Stimulated activated CD8-positive, alpha-beta memory T cell treated with anti-CD3 and anti-CD28 coated beads, Interleukin-2, amount 100 ng/mL, for 1 hour (primary cell): ENCODE measurements at regions not wholly inside any gene's neighbourhood (a gene's known extent, or its start where the extent isn't known, plus 50 kb on each side); places are given as distances from the start of the nearest gene placed in this dataset.

Experiments used
- DNase-seq, 2 donors: peaks; one replicate each; pipeline ENCODE4 v3.0.0-alpha.2; 2020; ENCODE audit warnings: low read depth in 2 of 2

DNA sequence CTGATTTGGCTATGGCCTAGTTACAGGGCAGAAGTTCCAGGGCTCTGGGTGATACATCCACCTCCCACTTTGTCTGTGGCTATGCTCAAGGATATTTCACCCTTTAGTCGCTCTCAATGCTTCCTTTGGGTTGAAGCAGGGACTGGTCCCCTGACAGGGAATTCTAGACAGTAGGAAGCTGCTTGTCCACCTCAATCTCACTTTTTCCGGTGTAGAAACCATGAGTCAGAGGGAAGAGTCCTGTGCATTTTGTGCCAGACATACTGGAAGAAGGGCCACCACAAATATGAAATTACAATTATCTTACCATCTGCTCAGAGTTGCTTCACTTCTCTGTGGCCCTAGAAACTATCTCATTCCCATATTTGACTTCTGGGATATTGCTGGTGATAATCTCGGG is 413.7 kb upstream of the FAT3 start:
- no peak for DNase-seq

DNA sequence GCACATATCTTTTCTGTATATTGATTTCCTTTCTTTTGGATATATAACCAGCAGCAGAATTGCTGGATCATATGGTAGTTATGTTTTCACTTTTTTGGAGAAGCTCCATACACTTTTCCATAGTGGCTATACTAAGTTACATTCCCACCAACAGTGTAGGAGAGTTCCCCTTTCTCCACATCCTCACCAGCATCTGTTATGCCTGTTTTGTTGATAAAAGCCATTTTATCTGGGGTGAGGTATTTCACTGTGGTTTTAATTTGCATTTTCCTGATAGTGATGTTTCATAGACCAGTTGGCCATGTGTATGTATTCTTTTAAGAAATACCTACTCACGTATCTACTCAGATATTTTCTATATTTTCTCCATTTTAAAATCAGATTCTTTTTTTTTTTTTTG is 419.3 kb upstream of the FAT3 start:
- DNase-seq = no peak

DNA sequence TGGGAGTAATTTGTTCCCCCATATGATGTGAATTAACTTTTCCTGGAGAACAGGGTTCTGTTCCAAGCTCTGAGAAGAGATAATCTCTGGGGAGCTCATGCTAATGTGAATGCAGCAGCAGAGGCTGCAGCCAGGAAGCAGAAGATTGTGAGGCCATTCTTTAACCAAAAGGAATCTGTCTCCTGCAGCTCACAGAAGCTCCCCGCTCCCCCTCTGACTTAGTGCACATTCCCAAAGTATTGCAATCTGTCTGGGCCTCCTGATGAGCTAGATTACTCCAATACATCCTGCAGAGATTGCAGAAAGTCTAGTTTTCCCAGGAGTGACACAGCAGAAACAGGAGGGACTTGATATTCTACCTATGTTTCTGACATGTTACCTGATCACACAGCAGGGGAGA is 420.6 kb upstream of the FAT3 start:
- DNase-seq = no peak

DNA sequence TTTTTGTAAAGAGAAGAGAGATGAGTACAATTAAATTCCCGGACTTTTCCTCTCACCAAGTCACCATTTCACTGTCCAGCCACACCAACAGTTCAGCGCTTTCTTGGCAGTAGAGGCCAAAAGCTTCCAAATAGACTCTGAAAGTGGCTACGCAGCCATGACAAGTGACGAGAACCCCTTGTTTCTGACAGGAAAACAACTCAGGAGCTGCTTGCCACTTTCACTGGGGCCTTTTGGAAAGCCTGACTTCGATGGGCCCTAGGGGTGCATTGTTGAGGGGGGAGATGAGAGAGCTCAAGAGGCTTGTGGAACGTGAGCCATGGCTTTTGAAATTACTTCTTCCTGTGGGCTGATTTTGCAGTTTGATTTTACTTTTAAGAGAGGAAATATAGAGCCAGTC is 422.1 kb upstream of the FAT3 start:
- DNase-seq = no peak

DNA sequence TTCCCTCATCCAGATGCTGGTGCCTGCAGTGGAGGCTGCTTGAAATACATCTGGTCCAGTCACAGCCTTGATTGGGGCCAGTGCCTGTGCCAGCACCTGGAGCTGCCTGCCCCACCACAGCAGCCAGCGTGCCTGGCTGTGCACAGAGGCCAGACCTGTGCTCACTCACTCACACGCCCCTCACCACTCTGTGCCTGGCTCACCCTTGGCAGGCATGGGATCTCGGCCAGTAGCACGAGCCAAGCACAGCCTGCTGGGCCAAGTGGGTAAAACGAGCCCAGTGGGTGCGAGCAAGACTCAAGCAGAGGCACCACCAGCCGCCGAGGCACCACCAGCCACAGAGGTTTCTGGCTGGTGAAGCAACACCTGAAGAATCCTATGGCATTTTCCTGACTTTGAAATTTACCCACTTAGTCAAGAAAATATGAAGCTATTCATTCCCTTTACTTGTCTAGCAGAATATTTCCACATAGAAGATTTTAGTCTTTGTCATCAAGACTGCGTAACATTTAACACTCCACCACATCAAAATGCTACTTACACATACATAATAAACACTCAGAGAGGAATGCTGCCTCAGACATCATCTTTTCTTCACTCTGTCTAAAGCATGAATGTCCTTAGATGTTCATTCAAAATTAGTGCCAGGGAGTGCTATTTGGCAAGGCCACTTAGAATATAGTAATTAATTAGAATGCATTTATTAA is 424.3 kb upstream of the FAT3 start:
- no peak for DNase-seq

DNA sequence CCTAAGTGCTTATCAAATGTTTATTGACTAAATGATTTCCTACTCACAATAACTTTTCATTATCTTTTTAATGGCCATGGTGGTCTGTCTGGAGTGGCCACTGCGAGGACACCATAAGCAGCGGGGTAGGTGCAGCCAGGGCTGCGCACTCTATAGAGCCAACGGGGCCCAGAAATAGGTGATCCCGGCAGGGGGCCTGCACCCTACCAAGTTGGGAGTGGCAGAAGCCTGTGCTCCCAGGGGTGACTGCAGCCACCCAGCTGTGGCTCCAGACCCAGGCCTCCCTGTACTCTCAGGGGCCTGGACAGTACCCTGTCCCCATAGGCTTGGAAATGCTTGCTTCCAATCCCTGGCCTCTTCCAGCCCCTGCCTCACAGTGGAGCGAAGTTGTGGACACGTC is 426.4 kb upstream of the FAT3 start:
- DNase-seq = no peak

DNA sequence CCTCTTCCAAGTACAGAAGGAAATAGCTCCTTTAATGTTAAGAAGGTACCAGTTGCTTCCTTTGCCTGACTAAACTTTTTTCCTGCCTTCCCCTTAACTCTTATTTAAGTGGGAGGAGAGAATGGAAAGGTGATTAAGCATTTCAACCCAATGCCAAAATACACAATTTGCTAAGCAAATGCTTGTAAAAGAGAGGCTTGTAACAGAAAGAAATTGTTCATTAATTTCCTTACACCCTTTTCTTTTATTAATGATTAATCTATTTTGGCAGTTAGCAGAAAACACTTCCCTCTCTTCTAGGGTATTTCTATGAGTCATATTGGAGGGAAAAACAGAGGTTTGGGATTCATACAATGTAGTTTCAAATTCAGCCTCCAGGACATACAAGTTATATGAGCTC is 427.6 kb upstream of the FAT3 start:
- DNase-seq = no peak

DNA sequence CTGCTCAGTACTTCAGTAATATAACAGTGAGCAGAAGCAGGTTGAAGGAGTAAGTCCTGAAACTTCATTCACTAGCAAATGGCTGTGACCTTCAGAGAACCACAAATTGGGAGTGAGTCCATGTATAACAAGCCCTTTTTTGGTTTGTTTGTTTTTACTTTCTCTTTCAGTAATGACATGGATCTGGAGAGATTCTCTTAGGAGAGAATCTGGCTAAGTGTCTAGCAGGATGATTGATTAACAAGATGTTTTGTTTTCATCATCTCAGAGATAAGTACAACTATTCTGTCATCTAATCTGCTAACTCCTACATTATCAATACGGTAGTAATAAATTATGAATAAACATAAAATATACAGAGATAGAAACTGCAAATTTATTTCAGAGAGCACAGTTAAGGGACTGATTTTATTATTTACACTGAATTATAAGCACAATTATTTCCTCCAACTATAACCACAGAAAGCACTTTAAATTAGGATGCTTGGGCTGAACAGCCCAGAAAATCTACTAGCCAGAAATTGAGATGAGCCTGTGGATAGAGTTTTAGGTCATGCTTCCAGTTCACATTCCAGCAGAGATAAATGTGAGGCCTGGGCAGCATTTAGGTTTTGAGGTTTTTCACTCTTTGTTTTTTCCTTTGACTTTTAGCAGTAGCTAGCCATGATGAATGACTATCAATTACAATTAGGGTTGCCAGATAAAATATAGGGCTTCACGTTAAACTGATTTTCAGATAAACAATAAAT is 429.3 kb upstream of the FAT3 start:
- no peak for DNase-seq

DNA sequence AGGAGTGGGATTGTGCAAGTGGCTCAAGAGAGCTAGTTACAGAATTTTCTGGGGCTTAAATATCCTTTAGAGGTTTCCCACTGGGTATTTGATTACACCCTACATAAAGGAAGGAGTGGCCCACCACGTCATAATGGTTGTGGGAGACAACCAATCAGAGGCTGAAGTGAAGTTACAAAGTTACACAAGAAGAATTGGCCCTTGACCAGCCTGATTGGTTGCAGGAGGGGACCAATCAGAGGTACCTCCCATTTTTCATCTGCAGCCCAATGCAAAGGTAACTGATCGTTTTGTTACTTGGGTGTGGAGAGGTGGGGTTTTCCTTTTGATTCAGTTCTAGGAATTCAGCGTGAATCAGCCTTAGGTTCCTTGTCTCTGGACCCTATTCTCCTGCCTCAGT is 430.5 kb upstream of the FAT3 start:
- no peak for DNase-seq

DNA sequence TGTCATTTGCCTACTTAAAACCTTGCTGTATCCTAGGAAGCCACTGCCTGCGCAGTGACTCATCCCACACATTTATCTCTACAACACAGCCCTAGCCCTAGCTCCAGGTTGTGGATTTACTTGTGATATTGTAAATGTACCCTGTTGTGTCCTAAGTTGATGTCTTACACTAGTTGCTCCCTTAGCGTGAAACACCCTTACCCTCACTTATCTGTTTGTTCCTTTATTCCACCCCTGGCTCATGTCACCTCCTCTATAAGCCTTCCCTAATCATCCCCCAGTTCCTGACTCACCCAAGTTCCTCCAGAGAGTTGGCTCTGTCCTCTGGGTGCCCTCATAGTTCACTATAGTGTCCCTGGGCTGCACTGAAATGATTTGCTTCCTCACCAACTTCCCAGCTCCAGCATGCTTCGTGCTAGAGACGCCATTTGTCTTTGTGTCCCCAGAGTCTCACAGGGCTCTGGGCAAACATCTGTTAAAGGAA is 431.8 kb upstream of the FAT3 start:
- no peak for DNase-seq

DNA sequence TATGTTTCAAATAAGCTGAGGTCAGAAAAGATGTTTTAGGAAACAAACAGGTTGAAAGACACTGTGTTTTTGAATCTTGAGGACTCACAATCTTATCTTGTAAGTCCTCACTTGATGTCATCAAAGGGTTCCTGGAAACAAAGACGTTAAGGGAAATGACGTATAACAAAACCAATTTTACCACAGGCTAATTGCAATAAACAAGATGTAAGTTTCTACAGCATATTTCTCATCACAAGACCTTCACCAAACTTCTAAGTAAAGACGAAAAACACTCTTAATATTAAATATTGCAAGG is 433.5 kb upstream of the FAT3 start:
- no peak for DNase-seq

DNA sequence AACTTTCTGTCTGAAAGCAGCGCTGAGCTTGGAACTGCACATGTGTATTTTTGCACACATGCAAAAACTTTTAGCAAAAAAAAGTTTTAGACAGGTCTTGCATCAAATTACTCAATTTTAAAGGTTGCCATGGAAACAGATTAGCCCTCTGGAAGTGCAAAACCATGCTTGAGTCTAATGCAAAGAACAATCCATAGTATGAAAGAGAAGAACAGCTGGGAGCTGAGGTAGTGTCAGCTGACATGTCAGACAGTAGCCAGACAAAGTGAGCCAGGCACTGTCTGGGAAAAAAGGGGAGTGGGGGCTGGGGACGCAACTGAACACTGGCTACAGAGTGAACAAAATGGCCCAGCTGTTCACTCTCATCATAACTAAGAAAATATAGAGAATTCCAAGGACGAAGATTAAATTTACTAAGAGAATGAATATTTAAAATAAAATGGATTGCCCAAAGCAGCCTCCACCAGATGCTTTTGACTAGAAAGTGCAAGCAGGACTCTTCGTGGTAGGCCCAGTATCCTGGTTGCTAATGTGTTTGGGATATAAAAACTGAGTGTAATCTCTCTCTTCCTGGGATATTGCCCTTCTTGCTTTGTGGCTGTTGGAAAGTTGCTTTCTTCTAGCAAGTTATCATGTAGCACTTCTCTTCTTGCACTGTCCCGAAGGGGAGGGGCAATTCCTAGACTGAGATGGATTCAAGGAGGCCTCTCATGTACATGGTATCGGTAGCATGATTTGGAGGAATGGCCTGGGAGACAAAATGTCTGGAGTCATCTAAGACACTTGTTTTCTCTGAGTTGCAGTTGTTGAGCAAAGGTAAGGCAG is 434.1 kb upstream of the FAT3 start:
- no peak for DNase-seq

DNA sequence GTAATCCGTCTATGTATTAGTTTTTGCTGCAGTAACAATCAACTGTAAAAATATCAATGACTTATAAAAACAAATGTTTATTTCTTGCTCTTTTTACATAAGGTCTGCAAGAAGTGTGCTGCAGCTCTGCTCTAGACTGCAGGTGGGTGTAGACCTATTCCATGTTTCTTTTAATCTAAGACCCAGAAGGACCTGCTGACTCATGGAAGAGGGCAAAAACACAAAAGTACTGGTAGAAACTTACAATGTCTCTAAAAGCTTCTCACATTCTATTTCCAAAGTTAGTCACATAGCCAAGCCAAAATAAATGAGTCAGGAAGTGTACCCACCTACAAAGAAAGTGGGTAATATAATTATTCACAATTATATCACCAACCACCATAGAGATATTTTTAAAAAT is 435.9 kb upstream of the FAT3 start:
- DNase-seq = no peak

DNA sequence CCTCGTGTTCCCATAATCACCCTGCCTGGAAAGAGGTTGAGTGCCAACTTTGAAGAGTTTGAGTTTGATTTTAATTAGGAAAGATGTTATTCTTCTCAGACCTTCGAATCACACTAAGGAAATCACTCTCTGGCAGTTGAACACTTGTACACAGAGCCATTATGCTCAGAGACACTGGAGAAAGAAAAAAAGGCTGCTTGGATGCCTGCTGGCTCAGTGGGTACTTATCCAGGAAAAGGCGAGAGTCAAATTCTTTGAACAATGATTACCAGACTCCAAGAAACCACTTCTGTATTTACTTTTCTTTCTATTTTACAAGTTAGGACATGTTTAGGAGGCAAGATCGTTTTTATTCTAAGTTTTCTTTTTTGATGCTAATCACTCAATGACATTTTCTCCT is 438.5 kb upstream of the FAT3 start:
- DNase-seq = no peak

DNA sequence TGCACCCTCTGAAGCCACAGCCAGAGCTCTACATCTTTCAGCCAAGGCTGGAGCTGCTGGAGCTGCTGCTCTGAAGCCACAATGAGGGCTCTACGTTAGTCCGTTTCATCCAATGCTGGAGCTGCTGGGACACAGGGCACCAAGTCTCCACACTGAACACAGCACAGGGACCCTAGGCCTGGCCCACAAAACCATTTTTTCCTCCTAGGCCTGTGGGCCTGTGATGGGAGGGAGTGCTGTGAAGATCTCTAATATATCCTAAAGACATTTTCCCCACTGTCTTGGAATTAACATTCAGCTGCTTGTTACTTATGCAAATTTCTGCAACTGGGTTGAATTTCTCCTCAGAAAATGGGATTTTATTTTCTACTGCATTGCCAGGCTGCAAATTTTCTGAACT is 441.4 kb upstream of the FAT3 start:
- no peak for DNase-seq

DNA sequence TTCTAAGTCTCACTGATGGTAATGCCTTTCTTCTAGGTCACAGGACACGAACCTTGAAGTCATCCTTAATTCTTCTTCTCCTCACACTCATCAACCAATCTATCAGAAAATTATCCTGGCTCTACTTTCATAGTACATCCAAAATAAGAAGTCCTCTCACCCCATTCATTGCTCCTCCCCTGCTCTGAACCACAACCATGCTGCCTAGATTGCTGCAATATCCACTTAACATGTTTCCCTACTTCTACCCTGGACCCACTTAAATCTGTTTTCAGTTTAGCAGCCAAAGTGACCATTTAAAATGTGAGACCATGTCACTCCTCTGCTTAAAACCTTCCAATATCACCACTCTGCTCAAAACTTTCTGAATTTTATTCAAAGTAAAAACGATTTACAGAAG is 445.9 kb upstream of the FAT3 start:
- DNase-seq = no peak

DNA sequence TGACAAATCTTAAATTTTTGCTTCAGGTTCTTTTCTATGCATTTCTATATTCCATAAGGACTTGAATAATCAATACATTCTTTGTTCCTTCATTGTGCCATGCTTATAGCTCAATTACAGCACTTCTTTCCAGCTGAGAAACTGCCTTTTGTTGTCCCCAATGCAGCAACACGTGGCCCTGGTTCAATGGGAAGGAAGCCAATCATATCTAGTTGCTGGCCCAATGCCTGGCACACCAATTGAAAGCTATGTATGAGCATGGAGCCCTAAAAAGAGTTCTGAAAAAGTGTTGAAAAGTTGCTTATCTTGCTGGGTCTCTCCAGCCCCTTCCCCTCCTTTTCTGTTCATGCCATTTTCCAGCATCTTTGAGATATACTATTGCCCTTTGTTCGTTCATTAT is 448.0 kb upstream of the FAT3 start:
- no peak for DNase-seq

DNA sequence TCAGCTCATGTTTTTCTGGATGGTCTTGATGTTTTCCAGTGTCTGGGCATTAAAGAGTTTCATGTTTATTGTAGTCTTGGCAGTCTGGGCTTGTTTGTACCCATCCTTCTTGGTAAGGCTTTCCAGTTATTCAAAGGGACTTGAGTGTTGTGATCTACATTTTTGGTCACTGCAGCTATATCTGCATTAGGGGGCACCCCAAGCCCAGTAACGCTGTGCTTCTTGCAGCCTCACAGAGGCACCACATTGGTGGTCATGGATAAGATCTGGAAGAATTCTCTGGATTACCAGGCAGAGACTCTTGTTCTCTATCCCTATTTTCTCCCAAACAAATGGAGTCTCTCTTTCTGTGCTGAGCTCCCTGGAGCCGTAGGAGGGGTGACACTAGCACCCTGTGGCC is 451.5 kb upstream of the FAT3 start:
- no peak for DNase-seq

DNA sequence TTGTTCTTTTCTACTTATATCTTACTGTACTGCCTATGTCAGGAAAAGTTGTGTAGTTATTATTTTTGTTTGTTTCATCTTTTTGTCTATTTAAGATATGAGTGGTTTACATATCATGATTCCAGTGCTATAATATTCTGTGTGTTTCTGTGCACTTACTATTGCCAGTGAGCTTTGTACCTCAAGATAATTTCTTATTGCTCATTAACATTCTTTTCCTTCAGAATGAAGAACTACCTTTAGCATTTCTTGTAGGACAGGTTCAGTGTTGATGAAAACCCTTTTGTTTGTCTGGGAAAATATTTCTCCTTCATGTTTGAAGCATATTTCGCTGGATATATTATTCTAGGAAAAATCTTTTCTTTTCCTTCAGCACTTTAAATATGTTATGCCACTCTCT is 452.7 kb upstream of the FAT3 start:
- no peak for DNase-seq

DNA sequence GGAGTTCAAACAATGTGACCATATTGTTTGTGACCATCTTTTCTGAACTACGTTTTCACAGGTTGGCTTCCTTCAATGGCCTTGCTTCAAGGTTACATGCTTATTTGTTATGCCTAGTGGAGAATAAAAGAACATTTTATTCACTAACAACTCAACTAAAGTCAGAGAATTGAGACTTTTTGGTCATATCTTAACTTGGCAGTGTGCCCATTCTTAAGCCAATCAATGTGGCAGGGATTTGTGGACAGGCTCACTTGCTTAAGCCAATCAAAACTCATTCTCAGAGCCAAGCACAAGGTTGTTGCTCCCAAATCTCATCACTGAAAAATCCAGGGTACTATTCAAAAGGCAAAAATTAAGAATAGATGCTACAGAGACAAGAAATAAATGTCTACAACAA is 455.8 kb upstream of the FAT3 start:
- DNase-seq = no peak

DNA sequence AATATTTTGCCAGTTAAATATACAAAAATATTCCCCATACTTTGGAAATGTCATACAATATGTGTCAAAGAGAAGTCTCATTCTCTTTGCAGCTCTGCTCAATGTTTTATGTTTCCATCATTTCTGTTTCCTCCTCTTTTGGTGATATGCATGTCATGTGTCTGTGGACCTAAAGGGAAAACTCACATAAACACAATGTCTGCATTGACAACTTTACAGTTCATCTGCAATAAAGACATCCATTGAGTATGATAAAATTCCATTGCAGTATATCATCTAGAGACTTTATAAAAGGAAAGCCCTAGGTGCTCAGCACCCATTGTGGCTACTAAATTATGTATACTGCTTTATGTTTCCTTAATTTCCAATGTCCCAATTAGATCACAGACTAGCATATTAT is 461.3 kb upstream of the FAT3 start:
- no peak for DNase-seq

DNA sequence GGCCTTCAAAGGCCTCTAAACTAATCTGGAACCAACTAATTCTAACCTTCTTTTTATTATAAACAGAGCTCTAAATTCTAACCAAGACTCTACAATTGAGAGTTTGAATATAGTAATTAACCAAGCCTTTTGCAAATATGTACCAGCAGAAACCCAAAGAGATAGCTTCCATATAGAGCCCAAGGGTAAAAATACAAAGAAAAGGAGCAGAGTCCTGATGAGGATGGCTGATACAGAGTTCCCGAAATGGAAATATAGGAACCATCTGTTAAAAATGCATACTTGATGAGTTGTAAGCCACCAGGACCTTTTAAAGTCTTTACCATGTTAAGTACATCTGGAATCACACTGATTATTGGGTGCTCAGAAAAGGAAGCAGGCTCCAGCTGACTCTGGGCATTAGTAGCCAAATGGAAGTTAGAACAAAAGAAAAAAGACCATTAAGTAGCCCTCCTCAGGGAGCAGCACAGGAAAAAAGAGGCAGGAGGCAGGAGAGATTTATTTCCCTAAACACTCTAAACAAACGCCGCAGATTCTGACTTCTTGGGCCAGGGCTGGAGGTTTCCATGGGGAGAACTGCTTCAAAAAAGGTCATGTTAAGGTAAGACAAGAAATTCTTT is 463.1 kb upstream of the FAT3 start:
- DNase-seq = no peak
